NCI-H1092 treated with DMSO at 0.1 percent for 48 hours (cell line): ENCODE measurements at regions not wholly inside any gene's neighbourhood (a gene's known extent, or its start where the extent isn't known, plus 50 kb on each side); places are given as distances from the start of the nearest gene placed in this dataset.

Experiments
- DNase-seq: peaks from one replicate; lab custom pipeline; 2025; lab: John Stamatoyannopoulos, UW

DNA sequence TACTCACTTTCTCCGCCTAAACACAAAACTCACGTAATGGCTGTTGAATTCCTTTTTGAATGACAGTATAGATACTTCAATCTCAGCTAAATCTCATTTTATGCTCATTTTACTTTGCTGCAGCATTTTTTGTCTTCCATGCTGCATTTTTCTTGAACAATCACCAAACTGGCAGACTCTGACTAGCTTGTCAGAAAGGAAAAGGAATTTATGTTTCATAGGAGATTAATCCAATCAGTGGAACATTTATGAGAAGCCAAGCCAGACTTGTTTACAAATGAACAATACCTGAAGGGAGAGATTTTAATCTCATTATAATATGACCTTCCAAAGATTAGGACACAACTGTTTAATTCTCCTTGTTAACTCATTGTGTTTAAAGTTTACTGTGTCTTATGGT, 1044.3 kb downstream of the DIAPH3 start:
- DNase-seq: no peak

DNA sequence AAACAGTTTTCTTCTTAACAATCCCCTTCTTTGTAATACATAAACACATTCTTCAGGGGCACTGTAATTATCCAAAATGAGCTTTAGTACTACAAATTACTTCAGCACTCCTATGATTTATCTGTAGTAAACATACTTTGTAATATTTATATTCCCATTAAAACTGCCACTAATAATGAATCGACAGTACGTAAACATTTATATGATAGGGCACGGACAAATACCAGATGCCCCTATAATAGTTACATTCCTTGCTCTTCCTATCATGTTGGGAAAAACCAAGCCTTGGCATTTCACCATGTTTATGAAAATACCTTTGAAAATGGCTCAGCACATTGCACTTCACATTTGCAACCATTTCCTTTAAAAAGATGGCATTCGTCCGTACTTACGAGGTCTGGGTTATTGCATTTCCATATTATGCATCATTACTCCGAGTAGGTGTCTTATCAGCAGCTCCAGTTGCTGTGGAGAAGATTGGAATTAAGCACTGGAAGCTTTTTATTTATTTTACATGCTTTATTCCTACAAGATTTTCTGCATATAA, 1043.4 kb downstream of the DIAPH3 start:
- DNase-seq: no peak

DNA sequence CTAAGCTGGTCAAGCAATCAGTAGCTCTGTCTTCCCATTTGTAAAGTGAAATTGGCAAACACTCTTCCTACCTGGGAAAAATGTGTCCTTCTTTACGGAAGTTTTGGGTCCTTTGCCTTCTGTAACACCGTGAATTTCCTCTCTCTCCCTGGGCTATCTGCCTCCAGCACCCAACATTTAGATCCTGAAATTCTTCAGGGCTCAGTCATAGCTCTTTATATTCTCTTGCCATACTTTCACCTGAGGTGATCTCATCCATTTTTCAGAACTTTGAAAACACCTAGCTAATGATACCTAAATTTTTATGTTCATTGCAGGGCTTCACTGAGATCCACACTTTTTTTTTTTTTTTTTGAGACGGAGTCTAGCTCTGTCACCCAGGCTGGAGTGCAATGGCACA, 1042.2 kb downstream of the DIAPH3 start:
- DNase-seq: no peak

DNA sequence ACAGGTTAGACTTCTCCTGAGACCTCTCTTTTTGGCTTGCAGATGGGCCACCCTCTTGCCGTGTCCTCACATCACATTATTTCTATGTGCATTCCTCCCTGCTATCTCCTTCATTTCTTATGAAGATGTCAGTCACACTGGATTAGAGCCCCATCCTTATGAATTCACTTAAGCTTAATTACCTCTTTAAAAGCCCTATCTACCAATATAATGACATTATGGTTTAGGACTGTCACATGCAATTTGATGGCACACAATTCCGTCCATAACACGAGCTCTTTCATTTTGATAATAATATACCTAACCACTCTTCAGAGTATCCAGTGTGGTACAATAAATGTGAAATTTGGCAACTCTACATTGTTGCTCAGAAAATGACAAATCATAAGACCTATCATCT, 1037.3 kb downstream of the DIAPH3 start:
- DNase-seq: no peak

DNA sequence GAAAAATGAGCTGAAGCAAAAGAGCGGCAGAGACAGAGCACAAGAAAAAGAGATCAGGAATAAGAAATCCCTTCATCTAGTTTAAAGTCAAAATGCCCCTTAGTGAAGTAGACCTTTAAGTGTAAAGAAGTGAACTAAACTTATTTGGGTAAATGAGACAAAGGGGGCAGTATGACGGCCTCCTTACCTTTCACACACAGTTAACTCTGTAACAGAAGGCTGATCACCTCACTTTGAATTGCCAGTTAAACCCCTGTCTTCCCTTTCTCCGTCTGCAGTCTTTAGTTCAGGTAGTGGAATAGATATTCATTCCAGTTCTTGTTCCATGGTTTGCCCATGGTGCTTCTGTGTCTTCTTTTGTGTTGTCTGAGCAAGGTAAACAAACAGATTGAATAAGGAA, 1029.8 kb downstream of the DIAPH3 start:
- no peak for DNase-seq

DNA sequence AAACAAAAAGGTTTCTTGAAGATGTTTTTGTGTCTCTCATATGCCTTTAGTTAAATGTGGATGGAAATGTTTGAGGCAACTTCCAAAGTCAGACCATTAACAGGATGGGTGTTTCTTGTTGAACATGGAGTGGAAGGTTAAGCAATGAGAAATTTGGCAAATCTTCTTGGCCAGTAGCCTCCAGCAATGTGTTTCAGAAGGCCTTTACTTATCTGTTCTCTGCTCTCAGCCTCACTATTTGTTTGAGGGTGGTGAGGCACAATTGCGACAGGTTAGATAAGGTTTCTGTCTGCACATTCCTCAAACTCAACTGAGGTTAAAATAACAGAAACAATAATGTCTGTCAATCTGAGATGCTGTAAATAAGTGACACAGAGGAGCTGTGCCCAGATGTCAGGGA, 1019.0 kb downstream of the DIAPH3 start:
- DNase-seq: no peak

DNA sequence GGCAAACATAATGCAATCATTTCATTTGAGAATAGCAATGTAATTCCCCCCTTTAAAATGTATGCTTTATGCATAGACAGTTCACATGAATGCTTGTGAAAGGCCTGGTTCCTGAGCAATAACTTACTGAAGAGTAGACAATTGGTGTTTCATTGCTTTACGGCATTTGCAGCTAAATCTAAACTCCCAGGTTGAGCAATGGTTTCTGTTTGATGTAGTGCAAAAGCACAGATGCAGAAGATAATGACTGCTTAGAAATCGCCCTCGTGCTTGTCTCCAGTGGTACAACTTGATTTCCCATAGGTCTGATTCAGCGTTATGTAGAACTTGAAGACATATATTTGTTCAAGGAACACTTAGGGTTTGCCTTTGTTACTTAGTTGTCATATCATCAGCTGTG, 1018.3 kb downstream of the DIAPH3 start:
- no peak for DNase-seq

DNA sequence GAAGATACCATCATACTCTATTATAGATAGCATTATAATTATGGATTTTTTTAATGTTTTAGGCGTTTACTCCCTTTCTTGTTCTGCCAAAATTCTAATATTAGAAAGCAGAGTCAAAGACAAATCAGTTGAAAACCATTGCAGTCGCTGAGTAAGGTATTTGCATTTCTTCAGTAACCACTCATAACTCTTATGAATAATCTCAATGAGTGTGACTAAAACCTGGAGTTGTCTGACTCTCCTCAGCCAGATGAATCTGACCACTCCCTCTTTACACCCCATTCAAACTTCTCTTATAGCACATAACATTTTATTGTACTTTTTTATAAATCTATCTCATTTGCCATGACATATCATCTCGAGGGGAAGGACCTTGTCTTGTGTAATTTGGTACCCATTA, 1006.5 kb downstream of the DIAPH3 start:
- no peak for DNase-seq

DNA sequence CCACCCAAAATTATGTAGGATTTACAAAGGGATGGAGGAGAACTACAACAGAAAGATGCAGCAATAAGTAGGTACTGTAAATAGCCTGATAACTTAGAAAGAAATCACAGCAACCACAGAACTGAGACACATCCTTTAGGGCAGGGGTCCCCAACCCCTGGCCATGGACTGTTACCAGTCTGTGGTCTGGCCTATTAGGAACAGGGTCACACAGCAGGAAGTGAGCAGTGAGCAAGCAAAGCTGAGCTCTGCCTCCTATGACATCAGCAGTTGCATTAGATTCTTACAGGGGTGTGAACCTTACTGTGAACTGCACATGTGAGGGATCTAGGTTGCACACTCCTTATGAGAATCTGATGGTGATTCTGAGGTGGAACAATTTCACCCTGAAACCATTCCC, 997.6 kb downstream of the DIAPH3 start:
- no peak for DNase-seq

DNA sequence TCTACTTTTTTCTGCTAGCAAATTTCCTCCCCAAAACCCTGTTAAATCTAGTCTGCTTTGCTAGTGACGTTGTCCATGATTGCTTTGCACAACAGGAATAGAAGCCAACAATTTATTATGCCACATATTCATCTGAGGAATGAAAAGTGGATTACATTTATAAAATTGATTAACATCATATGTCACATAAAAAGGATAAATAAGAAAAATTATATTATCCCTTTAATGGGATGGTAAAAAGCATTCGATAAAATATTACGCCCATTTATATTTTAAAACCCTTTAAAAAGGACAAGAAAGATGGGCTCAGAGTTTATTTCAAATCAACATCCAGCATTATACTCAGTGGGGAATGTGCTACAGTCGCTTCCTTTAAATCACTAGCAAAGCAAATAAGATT, 991.7 kb downstream of the DIAPH3 start:
- DNase-seq: no peak

DNA sequence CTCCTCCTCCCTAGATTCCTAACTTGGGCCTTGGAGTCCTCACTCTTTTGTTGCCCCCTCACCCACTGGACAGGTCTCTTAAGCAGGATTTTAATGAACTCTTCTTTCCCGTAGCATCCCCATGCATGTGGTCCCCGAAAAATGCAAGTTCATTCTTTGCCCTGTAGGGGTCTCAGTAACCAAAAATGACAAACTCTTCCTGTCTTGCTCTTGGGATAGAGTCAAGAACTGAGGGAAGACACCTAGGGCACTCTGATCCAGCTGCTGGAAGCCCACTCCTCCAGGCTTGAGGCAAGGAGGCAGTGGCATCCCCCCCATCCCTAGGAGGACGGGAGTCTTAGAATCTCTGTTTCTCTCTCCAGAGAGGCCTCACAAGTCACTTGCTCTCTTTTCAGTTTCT, 987.0 kb downstream of the DIAPH3 start:
- DNase-seq: no peak

DNA sequence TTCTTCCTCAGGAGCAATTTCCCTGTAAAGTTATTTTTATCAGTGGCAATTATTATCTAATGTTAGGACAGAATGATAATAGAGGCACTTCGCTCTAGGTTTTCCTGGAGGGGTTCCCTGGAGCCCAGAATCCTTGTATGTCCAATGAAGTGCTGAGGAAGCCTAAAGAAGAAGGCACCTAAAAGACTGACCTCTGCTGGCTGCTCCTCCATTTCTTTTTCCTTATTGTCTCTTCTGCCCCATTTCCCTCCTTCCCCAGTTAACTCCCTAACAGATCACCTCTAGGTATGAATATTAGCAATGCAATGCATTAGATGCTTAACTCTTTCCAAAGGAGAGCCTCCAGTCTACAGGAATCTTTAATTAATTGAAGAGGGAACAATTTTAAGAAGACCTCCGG, 985.4 kb downstream of the DIAPH3 start:
- no peak for DNase-seq

DNA sequence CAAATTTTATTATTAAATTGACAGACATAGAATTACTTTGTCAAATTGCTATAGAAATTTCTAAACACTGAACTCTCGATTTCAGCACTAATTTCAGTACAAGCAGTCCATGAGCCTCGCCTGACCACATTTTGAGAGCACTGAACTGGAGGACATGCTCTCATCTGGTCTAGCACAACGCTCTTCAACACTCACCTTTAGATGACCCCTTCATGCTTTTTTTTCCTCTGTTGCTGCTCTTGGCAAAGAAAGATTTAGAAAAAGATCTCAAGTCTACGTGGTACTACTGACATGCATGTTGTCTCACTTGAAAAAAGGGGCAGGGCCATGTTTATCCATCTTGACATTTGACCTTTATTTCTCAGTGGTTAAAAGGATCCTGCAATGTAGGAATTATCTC, 981.5 kb downstream of the DIAPH3 start:
- no peak for DNase-seq

DNA sequence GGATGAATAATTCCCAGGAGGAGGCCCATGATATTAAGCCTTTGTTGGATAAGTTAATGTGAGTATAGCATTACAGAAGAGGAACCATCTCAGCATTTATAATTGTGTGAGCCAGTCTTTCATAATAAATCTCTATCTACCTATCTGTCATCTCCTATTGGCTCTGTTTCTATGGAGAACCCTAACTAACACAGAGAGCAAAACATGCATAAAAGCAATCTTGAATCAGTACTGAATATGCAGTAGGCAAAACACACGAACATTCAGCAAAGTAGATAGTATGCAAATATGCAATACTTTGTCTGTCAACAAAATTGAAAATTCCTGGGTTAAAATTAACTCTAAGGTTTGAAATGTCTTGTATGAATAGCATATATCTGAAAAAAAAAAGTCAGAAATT, 966.3 kb downstream of the DIAPH3 start:
- DNase-seq: no peak

DNA sequence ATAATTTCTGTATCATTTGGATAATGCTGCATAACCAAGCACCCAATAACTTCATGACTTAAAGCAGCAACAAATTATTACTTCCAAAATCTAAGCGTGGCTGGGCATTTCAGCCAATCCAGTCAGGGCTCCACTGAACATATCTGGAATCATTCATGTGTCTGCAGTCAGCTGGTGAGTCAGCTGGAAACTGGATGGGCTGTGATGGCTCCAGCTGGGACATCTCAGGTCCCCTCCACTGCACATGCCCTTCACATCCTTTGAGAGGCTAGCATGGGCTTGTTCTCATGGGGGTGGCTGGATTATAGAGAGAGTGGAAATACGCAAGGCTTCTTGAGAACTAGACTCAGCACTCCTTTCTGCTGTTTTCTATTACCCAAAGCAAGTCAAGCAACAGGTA, 961.9 kb downstream of the DIAPH3 start:
- DNase-seq: no peak

DNA sequence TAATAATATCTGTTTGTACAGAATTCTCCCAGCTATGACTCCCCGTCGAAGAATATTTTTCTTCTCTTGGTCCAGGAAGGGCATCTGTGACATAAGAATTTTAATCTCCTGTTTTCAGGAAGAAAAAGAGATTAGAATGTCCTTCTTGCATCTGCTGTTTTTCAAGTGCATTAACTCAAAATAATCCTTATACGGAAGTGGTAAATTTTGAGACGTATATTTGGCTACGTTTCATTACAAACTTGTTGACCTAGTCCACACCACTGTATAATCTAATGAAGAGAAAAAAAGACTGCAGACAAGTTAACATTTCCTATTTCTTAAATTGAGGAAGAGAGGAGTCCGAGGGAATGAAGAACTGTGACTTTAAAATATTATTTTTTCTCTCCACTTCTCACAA, 959.9 kb downstream of the DIAPH3 start:
- DNase-seq: no peak

DNA sequence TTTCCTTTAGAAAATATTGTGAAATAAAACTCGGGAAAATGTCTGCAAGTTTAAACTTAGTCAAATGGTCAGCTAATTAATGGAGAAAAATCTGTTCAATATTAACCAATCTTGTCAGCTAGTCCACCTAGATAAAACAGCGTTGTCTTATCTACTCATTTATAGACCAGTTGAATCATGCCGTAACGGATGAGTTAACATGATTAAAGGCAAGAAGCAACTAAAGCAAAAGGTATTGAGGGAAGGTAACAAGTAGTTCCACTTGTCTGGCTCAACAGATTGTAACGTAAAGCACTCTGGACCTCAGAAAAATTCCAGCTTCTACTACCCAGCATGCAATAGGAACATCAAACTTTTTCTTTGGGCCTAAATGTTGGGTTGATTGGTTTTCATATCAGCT, 958.2 kb downstream of the DIAPH3 start:
- no peak for DNase-seq

DNA sequence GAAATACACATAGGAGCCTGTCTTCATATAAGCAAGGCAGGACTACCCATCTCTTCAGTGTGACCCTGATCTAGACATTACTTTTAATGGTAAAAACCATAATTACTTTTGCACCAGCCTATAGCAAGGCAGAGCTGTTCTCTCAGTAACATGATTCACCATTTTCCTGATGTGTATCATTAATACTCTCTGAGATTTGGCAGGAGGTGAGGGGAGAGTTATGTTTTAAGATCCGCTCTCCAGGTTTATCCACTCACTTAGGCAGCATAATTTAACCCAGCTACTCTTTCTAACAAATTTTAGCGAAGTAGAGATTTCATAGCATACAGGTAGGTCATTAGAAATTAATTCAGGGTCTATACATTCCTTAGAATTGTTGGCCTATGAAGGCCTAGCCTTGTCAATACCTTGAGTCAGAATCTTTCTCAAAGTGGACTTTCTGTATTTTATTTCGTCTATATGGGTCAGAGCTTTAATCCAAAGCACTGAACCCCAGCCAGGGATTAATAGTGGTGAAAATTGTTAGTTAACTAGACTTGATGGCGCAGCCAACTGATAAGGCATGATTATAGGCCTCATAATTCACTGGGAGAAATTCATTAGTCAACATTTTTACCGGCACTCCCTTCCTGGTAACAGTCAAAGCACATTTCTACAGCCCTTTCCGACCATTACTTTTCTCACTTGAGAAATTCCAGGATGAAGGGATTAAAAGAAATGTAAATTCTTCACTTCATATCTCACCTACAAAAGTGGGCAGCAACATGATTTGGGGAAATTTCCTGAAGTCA, 955.1 kb downstream of the DIAPH3 start:
- DNase-seq: no peak

DNA sequence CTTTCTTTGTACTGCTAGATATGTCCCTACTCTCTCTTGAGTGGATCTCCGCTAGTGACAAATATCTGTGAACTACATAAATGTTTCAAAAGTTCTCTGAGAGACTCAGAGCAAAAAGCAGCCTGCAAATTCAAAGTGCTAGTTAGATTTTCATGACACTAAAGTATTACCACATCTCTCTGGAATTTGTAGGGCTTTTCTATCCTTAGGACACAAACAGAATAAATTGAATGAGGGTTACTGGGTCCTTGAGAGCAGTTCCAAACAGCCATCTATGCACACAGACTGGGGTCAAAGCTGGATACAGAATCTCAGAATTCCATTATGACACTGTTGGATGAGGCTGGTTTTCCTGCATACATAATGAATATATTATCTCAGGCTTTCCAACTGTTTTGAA, 953.2 kb downstream of the DIAPH3 start:
- no peak for DNase-seq

DNA sequence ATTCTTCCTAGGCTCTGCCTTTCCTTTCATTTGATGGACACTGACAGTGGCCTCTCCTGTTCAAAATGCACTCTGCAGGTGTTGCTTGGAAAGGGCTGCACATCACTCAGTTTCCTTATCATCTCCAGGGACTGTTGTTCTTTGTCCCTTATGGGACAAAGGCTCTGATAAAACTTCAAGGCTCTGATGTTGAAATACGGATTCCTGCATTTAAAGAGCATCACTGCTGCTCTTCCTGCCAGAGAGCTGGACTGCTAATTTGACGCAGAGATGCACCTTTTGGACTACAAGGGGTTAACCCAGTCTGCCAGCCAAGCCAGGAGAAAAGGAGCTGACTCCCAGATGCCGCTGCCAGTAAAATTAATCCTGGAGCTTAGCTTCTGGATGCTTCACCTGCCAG, 952.1 kb downstream of the DIAPH3 start:
- DNase-seq: no peak

DNA sequence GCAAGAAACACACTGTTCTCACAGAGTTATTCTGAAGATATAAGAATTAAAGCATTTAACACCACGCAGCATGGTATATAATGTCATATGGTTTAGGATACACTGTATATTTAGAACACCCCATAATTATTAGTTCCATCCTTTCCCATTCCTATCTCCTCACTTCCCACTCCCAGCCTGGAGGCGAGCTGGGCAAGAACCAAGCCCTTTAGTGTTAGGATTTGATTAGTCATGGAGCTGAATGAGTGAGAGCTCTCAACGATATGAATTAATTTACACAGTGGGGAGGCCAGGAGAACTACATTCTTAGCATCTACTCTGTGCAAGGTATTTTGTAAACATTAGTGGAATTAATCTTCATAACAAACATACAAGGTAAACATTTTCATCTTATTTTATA, 934.3 kb downstream of the DIAPH3 start:
- DNase-seq: no peak

DNA sequence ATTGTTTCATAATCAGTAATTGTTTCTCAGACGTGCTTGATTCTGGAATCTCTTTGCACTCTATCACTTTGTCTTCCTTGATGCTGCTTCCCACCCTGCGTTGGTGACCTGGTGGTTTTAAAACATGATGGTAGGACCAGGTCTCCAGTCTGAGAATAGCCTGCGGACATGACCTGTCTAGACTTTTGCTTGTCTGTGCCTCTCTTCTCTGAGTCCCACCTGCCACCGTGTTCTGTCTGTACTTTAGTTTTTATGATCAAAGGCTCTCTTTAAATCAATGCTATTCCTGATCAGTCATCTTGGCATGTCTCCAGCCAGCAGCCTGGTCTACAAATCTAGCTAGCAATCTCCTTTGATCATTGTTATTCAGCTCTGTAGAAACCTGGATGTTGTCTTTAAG, 933.9 kb downstream of the DIAPH3 start:
- DNase-seq: no peak

DNA sequence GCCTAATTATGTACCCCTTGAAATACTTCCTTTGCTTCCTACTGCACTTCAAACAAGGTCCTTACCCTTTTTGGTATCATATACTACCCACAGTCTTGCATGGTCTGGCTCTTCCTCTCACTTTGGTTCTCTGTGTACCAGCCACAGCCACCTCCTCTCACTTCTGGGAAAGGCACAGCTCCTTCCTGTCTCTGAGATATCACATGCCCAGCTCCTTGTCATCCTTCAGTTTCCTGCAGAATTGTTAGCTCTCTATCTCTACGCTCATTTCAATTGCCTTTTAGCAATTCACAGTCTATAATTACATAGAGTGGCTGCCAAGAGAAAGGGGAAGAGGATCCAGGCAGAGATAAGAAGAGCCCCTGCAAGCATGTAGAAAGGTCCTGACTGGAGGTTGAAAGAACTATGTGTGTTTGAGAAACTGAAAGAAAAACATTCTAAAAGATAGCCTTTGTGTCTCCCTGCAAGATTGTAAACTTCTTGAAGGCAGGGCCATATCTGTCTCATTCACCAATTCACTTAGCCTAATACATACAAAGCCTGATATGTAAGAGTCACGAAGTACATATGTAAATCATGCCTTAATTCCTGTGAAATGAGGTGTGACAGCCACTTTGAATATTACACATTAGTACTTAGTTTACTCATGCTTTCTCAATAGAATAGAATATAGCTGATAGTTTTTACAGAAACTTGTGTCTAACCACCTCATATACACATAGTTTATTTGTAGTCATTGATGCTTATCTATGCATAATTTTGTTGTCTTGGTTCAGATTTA, 933.1 kb downstream of the DIAPH3 start:
- DNase-seq: no peak
